ENCODE measurements at regions not wholly inside any gene's neighbourhood (a gene's known extent, or its start where the extent isn't known, plus 50 kb on each side); places are given as distances from the start of the nearest gene placed in this dataset.

DNA sequence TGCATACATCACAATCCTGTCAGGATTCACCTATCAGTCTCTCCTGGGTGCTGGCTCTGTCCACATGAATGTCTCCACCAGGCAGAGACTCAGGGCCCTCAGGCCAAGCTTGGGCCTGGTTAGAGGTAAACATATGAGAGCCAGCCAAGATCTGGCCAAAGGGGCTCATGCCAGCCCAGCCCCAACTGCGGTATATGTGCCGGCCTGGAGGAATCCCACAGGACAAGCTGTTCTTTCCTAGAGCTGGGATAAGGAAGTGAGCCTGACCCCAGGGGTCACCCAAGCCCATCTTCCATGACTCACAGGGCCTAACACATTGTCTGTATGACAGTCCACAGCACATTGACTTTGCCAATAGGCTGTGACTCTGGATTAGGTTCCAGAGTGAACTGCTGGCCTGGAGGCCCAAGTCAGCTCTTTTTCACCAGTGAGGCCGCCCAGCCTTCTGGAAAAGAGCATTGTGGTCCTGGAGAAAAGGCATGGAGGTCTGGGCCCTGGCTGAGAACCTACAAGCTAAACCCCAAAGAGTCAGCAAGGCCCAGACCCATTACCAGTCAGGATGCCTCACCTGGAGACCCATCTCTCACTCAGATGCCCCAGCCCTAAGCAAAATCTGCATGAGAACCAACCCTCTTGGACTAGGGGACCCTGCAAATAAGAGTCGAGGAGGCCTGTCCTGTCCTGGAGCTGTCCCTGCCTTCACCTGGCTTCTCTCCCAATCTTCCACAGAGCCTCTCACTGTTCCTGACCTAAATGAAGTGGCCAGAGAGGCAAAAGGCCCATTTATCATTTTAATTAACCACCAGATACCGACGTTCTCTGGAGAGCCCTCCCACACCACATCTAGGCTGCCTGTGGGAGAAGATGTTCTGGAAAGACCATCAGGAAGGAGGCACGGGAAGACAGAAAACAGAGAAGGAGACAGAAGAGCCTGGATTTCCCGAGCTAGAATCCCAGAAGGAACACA is 120.9 kb upstream of the PKDCC start:
- H3K36me3 Mint-ChIP-seq = peaks cover 0 to 4% of the 10 kb centered on the region in 2 donors
- Histone ChIP-seq H3K9me3 (ENCODE audit: control insufficient read depth in 1 of 2, low read length in 2 of 2) (no peaks in the 10 kb centered on the region), H3K4me3 (ENCODE audit: low read length in 2 of 2) (no peak overlapping the region), H3K4me1 (ENCODE audit: insufficient read depth, low read length) (no peaks in the 10 kb centered on the region), H3K27ac (ENCODE audit: low read depth, low read length) (no peak overlapping the region), H3K27me3 (ENCODE audit: insufficient read depth, low read length) (no peaks in the 10 kb centered on the region), H3K36me3 (ENCODE audit: insufficient read depth, low read length) (no peaks in the 10 kb centered on the region)
- H3K9me3 Mint-ChIP-seq = peaks cover 0 to 5% (median 0%) of the 10 kb centered on the region in 8 donors
- CTCF ChIA-PET (ENCODE audit: partially characterized antibody) = interaction anchor here (1.3 kb wide), 1 partner anchor 21 kb away, joined by 3 read pairs; no protein-coding TSS in a partner anchor
- intact Hi-C loops (cut with micrococcal nuclease) = no loop called here
- H3K4me3 Mint-ChIP-seq = no peak overlapping the region
- no peak for DNase-seq
- H3K27ac Mint-ChIP-seq = peak overlapping the region in 1 of 7 donors; percentile 1
- no peaks in the 10 kb centered on the region for H3K4me1 Mint-ChIP-seq
- POLR2A ChIA-PET (ENCODE audit: partially characterized antibody) = no interaction called here
- peaks cover under 1 to 5% of the 10 kb centered on the region in 2 donors for H3K27me3 Mint-ChIP-seq

DNA sequence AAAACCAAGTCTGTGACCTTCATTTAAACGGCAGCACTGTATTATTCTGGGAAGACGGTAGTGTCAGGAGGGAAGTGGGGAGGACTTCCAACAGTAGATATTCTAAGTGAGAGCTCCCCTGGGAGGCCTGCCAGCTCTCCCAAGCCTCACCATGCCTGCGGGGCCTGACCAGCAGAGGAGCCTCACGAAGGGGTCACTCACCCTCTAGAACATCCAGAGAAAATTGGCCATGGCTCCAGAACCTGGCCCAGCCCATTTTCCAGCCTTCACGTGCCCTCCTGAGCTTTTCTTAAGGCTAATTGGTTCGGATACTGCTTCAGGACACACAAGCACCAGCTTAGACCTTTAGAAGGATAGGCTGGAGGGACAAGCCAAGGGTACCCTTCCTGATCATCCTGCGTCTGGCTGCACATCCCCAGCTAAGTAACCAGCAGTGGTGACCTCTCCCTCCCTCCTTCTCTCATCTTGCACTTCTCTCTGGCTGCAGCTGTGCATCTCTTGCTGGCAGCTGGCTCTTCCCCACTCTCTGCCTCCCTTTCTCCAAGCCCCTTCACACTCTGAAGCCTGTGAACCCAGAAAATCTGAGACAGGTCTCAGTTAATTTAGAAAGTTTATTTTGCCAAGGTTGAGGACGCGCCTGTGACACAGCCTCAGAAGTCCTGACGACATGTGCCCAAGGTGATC is 120.1 kb upstream of the PKDCC start:
- intact Hi-C loops (cut with micrococcal nuclease) = no loop called here
- no peak for DNase-seq
- Histone ChIP-seq H3K36me3 (ENCODE audit: insufficient read depth, low read length) (no peaks in the 10 kb centered on the region), H3K27me3 (ENCODE audit: insufficient read depth, low read length) (no peaks in the 10 kb centered on the region), H3K4me3 (ENCODE audit: low read length in 2 of 2) (no peak overlapping the region), H3K4me1 (ENCODE audit: insufficient read depth, low read length) (no peaks in the 10 kb centered on the region), H3K27ac (ENCODE audit: low read depth, low read length) (no peak overlapping the region), H3K9me3 (ENCODE audit: control insufficient read depth in 1 of 2, low read length in 2 of 2) (no peaks in the 10 kb centered on the region)
- peaks cover 0 to 5% (median 0%) of the 10 kb centered on the region in 8 donors for H3K9me3 Mint-ChIP-seq
- peaks cover 0 to 4% of the 10 kb centered on the region in 2 donors for H3K36me3 Mint-ChIP-seq
- H3K4me1 Mint-ChIP-seq = peaks cover 0 to 2% (median 0%) of the 10 kb centered on the region in 4 donors
- ChIA-PET POLR2A (ENCODE audit: partially characterized antibody) (no interaction called here), CTCF (ENCODE audit: partially characterized antibody) (interaction anchor here (1.3 kb wide), 1 partner anchor 22 kb away, joined by 3 read pairs; no protein-coding TSS in a partner anchor)
- H3K27ac Mint-ChIP-seq = no peak overlapping the region
- peaks cover 4 to 7% of the 10 kb centered on the region in 2 donors for H3K27me3 Mint-ChIP-seq
- no peak overlapping the region for H3K4me3 Mint-ChIP-seq

- Mint-ChIP-seq H3K36me3 (peaks cover 0 to 4% of the 10 kb centered on the region in 2 donors), H3K4me3 (no peak overlapping the region), H3K4me1 (peaks cover 0 to 3% (median 0%) of the 10 kb centered on the region in 4 donors), H3K27me3 (peaks cover 4 to 7% of the 10 kb centered on the region in 2 donors), H3K9me3 (peaks cover 0 to 5% (median 0%) of the 10 kb centered on the region in 8 donors), H3K27ac (peak overlapping the region in 1 of 7 donors; percentile 24)
- ChIA-PET POLR2A (ENCODE audit: partially characterized antibody) (no interaction called here), CTCF (ENCODE audit: partially characterized antibody) (no interaction called here)
- H3K4me3 ChIP-seq (ENCODE audit: low read length in 2 of 2) = no peak overlapping the region
- H3K9me3 ChIP-seq (ENCODE audit: control insufficient read depth in 1 of 2, low read length in 2 of 2) = no peaks in the 10 kb centered on the region
- no peak overlapping the region for H3K27ac ChIP-seq (ENCODE audit: low read depth, low read length)
- H3K27me3 ChIP-seq (ENCODE audit: insufficient read depth, low read length) = no peaks in the 10 kb centered on the region
- no peaks in the 10 kb centered on the region for H3K4me1 ChIP-seq (ENCODE audit: insufficient read depth, low read length)
- intact Hi-C loops (cut with micrococcal nuclease) = no loop called here
- DNase-seq = no peak
- no peaks in the 10 kb centered on the region for H3K36me3 ChIP-seq (ENCODE audit: insufficient read depth, low read length)
Observed at GRCh38 chr2:41928526-41928925, 119.3 kb upstream of the PKDCC start.

- Histone ChIP-seq H3K4me3 (ENCODE audit: low read length in 2 of 2) (no peak overlapping the region), H3K27me3 (ENCODE audit: insufficient read depth, low read length) (no peaks in the 10 kb centered on the region), H3K27ac (ENCODE audit: low read depth, low read length) (no peak overlapping the region), H3K36me3 (ENCODE audit: insufficient read depth, low read length) (no peaks in the 10 kb centered on the region), H3K9me3 (ENCODE audit: control insufficient read depth in 1 of 2, low read length in 2 of 2) (no peaks in the 10 kb centered on the region), H3K4me1 (ENCODE audit: insufficient read depth, low read length) (no peaks in the 10 kb centered on the region)
- H3K4me1 Mint-ChIP-seq = peaks cover 0 to 4% (median 0%) of the 10 kb centered on the region in 4 donors
- ChIA-PET POLR2A (ENCODE audit: partially characterized antibody) (no interaction called here), CTCF (ENCODE audit: partially characterized antibody) (no interaction called here)
- peaks cover 0 to 2% (median 0%) of the 10 kb centered on the region in 8 donors for H3K9me3 Mint-ChIP-seq
- H3K27me3 Mint-ChIP-seq = peaks cover 4 to 7% of the 10 kb centered on the region in 2 donors
- no peak overlapping the region for H3K4me3 Mint-ChIP-seq
- H3K36me3 Mint-ChIP-seq = peaks cover 0 to 2% of the 10 kb centered on the region in 2 donors
- DNase-seq = no peak
- no peak overlapping the region for H3K27ac Mint-ChIP-seq
- intact Hi-C loops (cut with micrococcal nuclease) = no loop called here
Observed at GRCh38 chr2:41930807-41931566, 116.8 kb upstream of the PKDCC start.

- no peak for DNase-seq
- no peak overlapping the region for H3K4me3 ChIP-seq (ENCODE audit: low read length in 2 of 2)
- no peaks in the 10 kb centered on the region for H3K36me3 Mint-ChIP-seq
- no peaks in the 10 kb centered on the region for H3K9me3 ChIP-seq (ENCODE audit: control insufficient read depth in 1 of 2, low read length in 2 of 2)
- no peaks in the 10 kb centered on the region for H3K9me3 Mint-ChIP-seq
- no peak overlapping the region for H3K4me3 Mint-ChIP-seq
- H3K4me1 Mint-ChIP-seq = peaks cover 0 to 4% (median 0%) of the 10 kb centered on the region in 4 donors
- no peaks in the 10 kb centered on the region for H3K4me1 ChIP-seq (ENCODE audit: insufficient read depth, low read length)
- ChIA-PET CTCF (ENCODE audit: partially characterized antibody) (no interaction called here), POLR2A (ENCODE audit: partially characterized antibody) (no interaction called here)
- intact Hi-C loops (cut with micrococcal nuclease) = no loop called here
- H3K27me3 Mint-ChIP-seq = peaks cover 4 to 7% of the 10 kb centered on the region in 2 donors
- no peak overlapping the region for H3K27ac ChIP-seq (ENCODE audit: low read depth, low read length)
- no peak overlapping the region for H3K27ac Mint-ChIP-seq
- H3K36me3 ChIP-seq (ENCODE audit: insufficient read depth, low read length) = no peaks in the 10 kb centered on the region
- no peaks in the 10 kb centered on the region for H3K27me3 ChIP-seq (ENCODE audit: insufficient read depth, low read length)
Observed at GRCh38 chr2:41932241-41933045, 115.4 kb upstream of the PKDCC start.

DNA sequence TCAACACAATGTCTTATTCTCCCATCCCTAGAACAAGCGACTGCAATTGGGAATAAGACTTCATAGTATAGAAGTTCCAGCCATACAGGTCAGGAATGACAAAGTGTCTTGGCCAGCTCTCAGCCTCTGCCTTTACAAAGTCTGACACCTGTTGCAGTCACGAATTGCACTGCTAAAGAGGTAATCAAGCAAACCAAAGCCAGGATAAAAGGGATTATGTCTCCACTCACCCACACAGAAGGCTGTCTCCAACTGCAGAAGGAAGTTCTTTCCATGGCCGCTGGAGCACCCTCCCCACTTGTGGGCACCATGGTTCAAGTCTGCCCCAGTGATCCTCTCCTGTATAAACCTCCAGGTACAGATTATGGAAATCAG is 114.8 kb upstream of the PKDCC start:
- Histone ChIP-seq H3K27ac (ENCODE audit: low read depth, low read length) (no peak overlapping the region), H3K36me3 (ENCODE audit: insufficient read depth, low read length) (no peaks in the 10 kb centered on the region), H3K9me3 (ENCODE audit: control insufficient read depth in 1 of 2, low read length in 2 of 2) (no peaks in the 10 kb centered on the region), H3K4me1 (ENCODE audit: insufficient read depth, low read length) (no peaks in the 10 kb centered on the region), H3K4me3 (ENCODE audit: low read length in 2 of 2) (no peak overlapping the region), H3K27me3 (ENCODE audit: insufficient read depth, low read length) (no peaks in the 10 kb centered on the region)
- DNase-seq = no peak
- POLR2A ChIA-PET (ENCODE audit: partially characterized antibody) = no interaction called here
- peaks cover 4 to 7% of the 10 kb centered on the region in 2 donors for H3K27me3 Mint-ChIP-seq
- peaks cover 0 to 4% (median 0%) of the 10 kb centered on the region in 4 donors for H3K4me1 Mint-ChIP-seq
- H3K27ac Mint-ChIP-seq = no peak overlapping the region
- intact Hi-C loops (cut with micrococcal nuclease) = no loop called here
- H3K36me3 Mint-ChIP-seq = no peaks in the 10 kb centered on the region
- no peak overlapping the region for H3K4me3 Mint-ChIP-seq
- CTCF ChIA-PET (ENCODE audit: partially characterized antibody) = no interaction called here
- no peaks in the 10 kb centered on the region for H3K9me3 Mint-ChIP-seq

All from CD4-positive, alpha-beta memory T cell (primary cell).